ENCODE measurements at regions not wholly inside any gene's neighbourhood (a gene's known extent, or its start where the extent isn't known, plus 50 kb on each side); places are given as distances from the start of the nearest gene placed in this dataset.

DNA sequence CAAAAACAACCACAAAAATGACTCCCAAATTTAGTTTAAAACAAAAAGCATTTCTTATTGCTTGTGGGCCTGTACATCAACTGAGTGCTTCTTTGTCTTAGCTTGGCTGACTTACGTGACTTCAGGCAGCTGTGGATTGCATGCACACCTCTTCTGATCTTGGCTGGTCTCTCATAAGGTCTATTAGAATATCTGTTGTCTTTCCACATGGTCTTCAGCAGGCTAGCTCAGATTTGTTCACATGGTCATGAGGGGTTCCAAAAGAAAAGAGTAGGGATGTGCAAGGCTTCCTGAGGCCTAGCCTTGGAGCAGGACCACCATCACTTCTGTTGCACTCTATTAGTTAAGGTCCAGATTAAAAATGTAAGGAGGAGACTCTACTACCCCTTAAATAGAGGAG lies 120.1 kb downstream of the LRRC70 start:
- DNase-seq: no peak

DNA sequence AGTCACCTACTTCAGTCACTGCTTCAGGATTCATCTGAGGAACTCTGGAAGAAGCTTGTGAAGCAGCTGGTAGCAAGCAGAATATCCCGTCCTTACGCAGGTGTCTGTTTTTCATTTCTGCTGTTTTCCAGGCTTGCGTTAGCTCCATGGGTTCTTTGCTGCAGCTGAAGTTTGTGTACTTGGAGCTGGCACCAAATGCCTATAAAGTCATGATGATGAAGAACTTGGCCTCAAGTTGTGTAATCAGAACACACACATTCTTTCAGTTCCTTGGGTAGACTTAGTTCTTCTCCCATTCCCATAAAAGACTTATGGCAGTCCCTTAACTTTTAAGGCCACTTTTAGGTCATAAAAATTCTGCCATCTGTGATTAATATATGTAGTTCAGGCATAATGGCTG lies 116.7 kb downstream of the LRRC70 start:
- no peak for DNase-seq

DNA sequence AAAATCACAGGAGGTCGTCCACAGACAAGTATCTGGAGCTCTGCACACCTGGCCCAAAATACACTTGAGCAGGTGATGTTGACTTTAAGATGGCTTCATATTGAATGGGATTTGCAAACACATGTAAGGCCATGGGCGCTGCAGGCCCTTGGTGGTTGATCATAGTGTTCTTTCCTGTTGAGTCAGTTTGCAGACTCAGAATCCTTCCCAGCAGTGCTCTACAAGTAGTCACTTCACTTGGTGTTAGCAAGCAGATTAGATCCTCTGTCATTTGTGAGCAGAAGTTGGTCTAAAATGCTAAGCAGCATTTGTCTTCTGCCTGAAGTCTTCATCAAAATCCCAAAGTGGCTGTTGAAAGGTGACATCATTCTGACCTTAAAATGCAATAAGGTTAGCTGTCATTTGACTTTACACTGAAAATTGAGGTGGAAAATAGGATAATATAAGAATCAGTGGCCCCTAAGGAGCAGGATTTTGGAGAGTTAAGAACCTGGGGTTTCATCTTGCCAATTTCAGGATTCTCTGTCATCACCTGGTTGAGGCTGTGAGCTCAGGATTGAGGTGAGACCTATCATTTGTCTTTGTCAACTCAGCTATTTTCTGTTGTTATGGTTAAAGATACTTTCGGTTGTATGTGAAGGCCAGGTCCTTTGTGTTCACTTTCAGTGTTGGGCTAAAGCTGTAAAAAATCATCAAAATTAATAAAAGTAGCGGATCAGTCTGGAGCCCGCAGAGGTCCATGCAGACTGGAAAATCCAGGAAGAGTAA lies 114.5 kb downstream of the LRRC70 start:
- no peak for DNase-seq

GRCh38 chr5:62691946-62692345 lies 113.3 kb downstream of the LRRC70 start:
- DNase-seq: no peak

GRCh38 chr5:62690421-62690820 lies 111.8 kb downstream of the LRRC70 start:
- no peak for DNase-seq

DNA sequence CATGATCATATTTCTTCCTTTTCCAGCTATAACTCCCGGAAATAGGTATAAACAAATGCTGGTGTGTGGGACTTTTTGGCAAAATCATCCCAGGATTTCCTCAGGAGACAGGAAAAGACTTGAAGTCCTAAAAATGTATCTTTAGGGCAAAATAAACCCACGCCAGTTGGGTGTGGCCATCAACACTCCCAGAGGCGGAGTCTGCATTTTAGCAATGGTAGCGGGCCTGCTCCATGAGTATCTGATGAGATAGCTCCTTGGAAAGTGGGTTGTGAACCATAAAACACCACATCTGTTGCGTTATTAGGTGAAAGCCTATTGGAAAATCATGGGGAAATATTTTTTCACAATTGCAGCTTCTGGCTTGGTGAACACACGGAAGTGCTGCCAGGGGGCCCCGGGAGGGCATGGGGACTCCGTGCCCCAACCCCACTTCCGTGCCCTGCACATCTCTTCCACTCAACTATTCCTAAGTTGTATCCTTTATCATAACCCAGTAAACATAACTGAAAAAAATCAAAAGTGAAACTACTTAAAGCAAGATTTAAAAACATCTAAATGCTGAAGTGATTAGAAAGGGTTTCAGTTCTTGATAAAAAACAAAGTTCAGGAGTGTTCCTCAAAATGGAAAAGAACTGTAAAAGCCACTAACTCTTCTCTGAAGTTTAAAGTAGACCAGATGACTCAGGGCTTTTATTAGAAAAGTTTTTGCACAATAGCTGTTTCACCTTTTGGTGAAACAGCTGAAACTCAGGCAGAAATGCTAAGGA lies 111.2 kb downstream of the LRRC70 start:
- no peak for DNase-seq

DNA sequence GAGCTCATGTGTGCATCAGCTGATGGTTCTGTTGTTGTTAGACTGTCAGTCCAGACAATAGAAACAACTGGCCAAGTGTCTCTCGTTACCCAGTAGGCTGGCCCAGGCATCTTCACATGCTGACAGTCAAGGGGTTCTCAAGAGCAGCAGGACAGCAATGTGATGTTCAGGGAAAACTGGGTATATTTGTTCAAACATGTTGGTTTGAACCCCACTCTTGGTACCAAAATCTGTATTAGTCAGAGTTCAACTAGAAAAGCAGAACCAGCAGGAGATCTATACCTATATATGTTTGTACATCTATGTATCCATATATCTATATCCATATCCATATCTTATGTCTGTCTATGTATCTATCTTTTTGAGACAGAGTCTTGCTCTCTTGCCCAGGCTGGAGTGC lies 108.1 kb downstream of the LRRC70 start:
- DNase-seq: no peak

GRCh38 chr5:62685221-62685620 lies 106.6 kb downstream of the LRRC70 start:
- DNase-seq: no peak

DNA sequence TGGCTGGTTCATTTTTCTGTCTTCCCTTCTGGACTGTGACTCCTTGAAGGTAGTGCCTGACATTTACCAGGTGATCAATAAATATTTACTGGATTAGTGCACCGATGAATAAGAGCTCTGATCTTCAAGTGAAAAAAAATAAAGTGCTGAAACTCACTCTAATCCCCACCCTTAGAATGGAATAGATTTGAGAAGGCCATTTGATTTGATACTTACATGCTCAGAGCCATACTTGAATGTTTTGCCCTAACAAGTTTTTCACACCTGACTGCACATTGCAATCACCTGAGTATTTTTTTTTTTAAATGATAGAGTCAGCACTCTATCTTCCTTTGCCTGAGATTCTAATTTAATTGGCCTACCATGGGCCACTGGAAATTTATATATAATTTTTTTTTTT lies 105.7 kb downstream of the LRRC70 start:
- no peak for DNase-seq

- no peak for DNase-seq
Measured at GRCh38 chr5:62682059-62682458, 103.4 kb downstream of the LRRC70 start.

DNA sequence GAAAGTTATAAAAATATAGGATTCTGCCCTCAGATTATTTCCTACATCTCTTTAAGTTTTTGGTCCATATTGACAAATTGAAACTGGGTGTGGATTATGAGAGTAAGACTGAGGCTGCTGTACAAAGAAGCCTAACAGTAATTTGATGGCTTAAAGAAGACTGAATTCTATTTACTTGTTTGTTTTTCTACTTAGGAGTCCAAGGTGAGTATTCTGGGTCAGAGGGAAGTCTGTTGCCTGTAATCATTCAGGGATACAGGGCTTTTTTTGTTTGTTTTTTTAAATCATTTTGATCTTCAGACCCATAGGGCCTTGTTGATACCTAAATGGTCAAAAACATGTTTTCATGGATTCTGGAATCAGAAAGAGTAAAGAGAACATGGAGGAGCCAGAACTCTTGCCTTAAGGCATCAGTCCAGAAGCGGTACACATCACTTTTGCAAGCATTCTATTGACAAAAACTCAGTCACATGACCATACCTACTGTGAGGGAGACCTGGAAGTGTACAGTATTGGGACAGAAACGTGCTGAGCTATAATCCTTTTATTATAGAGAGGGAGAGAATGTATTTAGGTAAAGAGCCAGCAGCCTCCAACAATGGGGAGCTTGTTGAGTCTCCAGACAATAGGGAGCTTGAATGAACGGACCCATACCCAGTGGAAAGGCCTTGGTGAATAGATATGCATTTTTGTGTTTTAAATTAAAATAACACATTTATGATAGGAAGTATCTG lies 102.7 kb downstream of the LRRC70 start:
- DNase-seq: no peak

- DNase-seq: no peak
Measured at GRCh38 chr5:62680121-62680520, 101.5 kb downstream of the LRRC70 start.

Data from stimulated activated CD4-positive, alpha-beta T cell treated with anti-CD3 and anti-CD28 coated beads, Interleukin-15, amount 100 ng/mL, for 24 hours (primary cell).